GM18858 (cell line): ENCODE measurements at regions not wholly inside any gene's neighbourhood (a gene's known extent, or its start where the extent isn't known, plus 50 kb on each side); places are given as distances from the start of the nearest gene placed in this dataset.

ENCODE experiments used
- ATAC-seq: cut with Tn5 transposase; IDR thresholded peaks from one replicate; pipeline ENCODE4 v1.9.1; 2021; ENCODE audit not compliant: unreplicated experiment

DNA sequence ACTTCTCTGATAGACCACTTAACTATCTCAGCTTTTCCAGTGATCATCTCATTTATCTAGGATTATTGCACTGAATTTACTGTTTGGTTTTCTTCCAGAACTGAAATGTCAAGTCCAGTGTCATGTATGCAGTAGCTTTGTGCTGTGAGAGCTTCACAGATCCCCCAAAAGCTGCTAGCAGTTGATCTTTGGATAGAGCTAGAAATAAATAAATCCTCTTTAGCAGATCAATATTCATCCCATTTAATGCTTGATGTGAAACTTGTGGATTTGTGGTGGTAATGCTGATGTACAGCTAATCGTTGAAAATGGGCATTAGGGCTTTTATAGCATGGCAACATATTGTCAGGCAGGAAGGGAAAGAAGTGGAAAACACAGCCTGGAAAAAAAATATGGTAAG is 509.6 kb upstream of the FAM241A start:
- ATAC-seq, result no peak

DNA sequence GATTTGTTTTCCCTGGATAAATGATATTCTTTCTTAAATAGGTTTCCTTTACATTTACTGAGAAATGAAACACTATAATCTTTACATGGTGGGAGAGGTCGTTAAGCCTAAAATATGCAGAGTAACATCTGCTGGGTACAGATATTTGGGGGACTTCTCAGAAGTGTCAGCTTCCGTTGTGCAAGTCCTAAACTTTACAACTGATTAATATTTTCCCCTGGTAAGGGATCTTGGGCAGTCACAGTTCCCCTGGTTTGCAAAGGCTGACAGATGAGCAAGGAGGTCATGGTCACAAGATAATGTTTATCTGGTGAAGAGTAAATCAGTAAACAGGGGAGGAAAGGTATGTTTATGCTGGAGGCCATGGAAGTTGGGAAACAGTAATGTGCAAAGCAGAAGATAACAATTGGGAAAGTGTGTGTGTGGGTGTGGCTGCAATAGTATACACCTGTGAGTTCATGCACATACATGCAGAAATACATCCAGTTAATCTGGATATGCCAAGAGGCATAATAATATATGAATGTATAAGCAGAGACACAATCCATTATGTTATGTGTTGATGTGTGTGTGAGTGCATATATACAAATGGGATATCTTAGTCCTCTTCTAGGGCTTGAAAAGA is 508.2 kb upstream of the FAM241A start:
- ATAC-seq, result no peak

DNA sequence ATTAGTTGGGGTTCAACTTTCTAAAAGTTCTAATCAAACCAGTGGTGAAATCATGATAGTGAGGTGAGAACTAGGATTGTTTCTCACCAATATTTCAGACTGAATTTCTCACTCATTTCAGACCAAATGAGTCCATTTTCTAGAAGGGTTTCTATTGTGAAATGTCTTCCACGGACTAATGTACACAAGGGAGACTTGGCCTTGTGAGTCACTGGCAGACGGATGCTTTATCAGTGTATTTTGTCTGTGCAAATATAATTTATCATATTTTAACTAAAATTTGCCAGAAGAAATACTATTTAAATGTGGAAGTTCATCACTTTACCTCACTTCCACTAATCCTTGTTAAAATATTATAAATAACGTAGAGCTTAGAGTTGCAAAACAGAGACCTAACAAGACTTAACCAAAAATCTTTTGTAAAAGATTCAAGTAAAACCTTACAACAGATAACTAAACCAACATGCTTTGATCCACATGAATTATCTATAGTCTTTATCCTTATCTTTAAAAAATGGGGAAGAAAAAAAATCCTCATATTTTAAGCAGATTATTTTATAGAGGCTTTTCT is 506.0 kb upstream of the FAM241A start:
- no peak for ATAC-seq

DNA sequence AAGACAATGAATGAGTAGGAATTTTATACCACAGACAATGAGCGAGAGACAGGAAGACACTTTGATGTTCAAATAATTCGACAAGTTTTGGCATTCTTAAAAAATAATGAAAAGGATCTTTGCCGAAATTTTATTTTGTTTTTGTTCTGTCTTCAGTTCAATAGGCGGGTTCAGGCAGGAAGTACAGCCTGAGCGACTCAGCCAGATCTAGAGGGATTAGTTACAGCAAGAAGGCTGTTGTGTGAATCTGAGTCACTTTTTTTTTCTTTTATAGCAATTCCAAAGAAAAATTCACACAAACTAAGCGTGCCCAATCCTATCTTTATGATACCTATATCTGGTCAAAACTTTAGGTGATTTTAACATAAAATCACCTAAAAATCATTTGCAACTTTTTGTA is 505.4 kb upstream of the FAM241A start:
- ATAC-seq, result no peak

DNA sequence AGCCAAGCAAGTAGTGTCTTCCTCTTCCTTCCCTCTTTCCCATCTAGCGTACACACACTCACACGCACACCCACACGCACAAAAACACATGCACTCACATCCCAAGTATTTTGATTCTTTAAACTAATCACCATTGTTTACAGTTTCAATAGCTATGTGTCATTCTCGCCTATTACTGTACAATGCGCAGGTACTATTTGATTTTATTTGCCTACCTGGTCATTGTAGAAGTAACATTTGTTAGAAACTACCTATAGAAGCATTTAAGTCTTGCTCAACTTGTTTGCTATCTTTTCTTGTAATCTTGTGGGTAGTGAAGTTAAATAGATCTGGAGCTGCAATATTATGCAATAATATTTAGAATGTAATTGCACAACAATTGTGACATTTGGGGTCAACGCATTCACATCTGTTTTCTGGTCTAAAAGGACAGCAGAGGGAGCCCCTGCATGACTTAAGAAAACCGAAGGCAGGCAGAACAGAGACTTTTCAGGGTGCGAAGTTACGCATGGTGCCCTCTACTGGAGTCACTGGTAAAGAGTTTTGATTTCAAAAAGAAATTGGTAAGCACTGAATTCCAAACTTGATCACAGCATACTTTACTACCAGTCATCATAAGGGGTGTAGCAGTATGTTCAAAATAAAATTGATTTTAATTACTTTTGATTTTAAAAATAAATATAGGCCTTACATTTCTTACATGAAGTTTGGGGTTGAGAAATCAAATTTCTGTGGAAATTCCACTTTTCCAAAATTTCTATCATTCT is 503.3 kb upstream of the FAM241A start:
- peak; percentile 86 for ATAC-seq

DNA sequence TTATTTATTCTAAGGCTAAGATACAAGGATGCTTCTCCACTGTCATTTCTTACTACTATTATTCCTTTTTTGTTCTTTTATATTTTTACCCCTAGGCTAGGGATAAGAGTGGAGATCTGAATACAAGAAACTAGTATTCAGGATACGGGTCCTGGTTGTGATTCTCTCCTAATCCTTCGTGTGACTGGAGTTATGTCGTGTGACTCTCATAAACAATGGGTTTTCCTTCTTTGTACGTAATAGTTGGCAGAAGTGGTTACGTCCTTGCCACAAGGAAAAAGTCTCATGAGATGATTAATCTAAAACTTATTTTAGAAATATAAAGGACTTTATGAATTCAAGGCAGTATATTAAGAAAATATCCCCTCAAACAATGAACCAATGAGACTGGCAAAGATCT is 497.2 kb upstream of the FAM241A start:
- no peak for ATAC-seq

DNA sequence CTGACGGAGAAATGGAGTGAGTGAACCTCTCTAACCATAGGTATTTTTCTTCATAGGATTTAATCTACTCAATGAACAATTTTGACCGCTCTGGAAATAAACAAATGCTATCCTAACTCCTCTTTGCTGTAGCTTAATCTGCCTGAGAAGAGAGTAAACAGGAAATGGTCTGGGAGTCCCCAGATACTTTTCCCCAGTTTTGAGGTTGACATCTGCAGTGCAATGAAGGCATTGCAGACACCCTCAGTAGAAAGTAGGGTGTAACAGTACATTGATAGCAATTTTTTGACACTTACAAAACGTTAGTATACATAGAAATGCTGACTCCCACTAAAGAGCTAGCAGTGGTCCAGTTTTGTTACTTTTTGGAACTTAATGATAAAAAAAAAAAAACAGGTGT is 495.9 kb upstream of the FAM241A start:
- peak; percentile 43 for ATAC-seq

DNA sequence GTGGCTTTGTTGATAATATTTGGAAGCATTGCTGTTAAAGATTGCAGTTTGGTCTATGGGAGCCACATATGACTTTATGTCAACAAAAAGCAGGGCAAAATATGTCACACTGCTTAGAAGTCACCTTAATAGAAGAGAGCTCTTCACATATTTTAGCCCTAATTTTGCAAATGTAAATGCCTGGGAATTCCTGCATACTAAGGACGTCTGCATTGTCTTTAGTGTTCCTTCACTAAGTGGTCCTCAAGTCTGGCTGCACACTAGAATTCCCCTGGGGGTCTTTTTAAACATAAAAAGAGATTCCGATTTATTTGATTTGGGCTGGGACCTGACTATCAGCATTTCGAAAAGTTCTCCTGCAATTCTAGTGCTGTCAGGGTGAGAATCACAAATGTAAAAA is 495.1 kb upstream of the FAM241A start:
- ATAC-seq, result no peak

DNA sequence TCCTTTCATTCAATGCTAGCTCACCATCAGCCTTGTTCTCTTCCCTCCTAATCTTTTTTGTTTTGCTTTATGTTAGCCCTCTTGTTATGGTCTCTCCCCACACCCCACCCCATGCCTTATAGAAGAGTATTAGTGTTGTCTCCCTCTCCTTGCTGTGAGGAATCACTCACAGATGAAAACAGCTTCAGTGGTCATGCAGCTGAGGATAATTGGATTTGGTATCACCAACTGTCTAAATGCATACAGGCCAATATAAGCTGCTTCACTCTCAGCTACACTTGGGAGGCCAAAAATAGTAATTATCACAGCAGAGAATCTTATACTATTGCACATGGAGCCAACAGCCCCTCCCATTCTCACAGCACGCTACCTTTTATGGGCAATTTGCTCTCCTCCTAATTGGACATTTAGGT is 494.6 kb upstream of the FAM241A start:
- ATAC-seq, result no peak

DNA sequence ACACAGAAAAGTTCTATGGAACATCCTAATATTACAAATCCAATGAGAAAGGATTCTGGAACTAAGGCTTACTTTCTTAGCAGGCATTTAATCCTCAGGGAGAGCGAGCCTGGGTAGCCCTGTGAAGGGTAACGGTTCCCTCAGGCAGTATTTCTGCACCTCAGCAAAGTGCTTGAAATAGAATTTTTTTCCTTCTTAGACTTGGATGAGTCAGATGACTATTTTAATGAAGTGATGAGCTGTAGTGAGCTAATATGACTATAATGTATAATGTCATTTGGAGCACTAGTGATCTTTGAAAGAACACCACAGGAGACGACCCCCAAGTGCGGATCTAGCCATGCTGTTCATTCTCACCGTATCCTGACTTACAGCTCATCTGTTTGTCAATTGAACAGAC is 493.0 kb upstream of the FAM241A start:
- ATAC-seq, result no peak

DNA sequence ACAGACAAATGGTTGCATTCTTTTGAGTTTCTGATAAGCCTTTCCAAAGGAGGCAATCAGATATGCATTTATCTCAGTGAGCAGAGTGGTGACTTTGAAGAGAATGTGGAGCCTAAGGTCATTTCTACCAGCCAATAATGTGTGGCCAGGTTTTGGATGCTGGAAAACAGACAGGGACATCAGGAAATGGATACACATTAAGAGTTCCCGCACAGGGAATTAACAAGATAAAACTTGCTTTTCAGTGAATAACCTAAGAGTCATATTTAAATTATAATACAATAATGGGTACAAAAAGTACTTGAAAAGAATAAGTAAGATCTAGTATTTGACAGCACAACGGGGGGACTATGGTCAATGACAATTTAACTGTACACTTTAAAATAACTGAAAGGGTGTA is 492.3 kb upstream of the FAM241A start:
- no peak for ATAC-seq

DNA sequence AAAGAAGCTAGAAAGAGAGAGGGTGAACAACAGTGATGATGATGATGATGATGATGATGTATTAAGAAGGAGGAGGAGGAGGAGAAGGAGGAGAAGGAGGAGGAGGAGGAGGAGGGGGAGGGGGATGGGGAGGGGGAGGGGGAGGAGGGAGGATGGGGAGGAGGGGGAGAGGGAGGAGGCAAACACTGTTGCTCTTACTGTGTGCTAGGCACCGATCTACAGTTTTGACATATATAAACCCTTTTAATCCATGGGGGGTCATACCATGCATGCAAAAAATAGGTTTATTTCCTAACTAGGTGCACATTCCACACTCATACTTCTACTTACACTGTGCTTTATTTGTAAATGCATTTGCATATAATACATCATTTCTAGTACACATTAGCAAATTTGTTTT is 482.8 kb upstream of the FAM241A start:
- ATAC-seq, result no peak

DNA sequence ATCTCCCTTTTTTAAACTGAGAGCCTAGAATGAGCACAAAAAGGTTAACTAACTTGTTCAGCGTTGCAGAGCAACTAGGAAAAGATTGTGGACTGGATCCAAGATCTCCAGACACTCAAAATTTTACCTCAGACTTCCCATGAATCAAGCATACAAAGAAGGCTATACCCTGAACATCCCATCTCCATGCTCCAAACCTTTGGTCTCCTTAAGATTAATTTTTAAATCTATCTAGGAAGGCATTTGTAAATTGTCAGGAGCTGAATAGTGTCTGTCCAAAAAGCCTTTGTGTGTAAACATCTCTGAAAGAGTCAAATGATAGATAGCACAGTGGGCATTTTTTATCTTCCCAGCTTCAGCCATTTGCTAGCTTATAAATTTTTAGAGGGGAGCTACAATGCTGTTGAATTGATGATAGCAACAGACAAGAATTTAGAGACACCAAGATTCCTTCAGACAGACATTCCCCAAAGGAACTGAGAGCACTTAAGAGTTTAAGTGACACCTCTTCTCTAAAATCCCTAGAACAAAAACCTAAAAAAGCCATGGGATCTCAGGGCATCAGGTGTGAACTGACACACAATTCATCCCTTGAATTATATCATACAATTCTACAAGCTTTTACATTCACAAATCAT is 480.8 kb upstream of the FAM241A start:
- no peak for ATAC-seq

DNA sequence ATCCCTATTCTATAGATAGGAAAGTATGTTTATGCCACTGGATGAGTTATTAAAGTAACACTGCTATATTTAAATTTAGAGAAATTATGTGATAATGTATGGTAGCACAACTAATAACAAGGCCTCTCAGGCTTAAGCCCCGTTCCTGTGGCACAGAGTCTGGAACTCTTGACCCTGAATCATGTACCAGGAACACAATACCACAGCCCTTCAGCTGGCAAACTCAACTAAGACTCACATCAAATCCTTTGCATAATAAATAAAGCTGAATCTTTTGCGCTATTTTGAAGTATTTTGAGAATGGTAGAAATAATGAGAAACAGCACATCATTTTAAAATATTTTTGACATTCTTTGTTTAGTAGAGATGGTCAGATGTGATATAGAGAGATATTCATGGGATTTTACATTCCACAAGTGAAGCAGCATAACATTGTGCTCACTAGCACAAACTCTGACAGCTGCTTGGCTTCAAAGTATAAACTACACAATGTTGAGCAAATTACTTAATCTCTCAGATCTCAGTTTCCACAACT is 478.4 kb upstream of the FAM241A start:
- ATAC-seq, result no peak

DNA sequence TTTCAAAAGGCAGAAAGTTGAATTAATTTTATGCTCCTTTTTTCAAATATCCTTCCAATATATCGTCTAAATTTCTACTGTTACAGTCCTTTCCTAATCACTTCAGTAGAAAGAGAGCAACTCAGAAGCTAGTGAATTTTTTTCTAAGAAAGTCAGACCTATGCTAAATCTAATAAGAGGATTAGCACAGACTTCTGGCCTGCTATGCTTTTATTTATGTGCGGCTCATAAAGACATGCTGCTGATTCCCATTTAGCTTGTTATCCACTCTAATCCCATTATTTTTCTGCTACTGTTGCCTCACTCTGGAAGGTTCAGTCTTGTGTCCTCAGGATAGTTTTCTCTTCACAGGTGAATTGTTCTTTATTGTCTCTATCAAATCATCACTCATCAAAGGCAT is 473.5 kb upstream of the FAM241A start:
- ATAC-seq, result no peak

DNA sequence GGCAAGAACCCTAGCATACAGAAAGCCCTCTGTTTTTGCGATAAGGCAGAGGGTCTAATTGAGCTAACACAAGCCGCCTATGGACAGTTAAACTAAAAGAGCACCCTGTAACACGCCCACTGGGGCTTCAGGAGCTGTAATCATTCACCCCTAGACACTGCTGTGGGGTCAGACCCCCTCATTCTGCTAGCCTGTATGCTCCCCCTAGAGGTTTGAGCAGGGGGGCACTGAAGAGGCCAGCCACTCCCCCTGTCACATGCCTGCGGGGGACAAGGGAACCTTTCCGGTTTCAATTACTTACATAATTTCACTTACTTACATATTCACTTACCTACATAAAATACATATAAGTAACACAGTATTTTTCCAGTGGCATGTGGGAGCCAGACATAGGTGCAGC is 469.5 kb upstream of the FAM241A start:
- no peak for ATAC-seq

DNA sequence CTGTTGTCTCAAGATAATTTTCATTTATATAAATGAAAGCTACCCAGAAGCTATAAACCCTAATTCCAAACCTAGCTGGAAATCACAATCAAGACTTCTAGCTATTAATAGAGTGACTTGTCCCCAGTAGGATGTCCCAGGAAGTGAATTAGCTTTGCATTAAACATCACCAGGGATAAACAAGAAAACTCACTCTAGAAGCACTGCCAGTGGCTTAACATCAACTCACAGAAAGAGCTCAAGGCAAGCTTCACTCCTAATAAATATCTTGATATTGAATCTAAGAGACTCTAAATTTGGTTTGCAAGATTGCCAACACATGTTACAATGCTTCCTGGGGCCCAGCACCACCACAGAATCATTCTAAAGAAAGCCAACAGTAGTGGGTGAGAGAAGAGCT is 468.7 kb upstream of the FAM241A start:
- no peak for ATAC-seq

DNA sequence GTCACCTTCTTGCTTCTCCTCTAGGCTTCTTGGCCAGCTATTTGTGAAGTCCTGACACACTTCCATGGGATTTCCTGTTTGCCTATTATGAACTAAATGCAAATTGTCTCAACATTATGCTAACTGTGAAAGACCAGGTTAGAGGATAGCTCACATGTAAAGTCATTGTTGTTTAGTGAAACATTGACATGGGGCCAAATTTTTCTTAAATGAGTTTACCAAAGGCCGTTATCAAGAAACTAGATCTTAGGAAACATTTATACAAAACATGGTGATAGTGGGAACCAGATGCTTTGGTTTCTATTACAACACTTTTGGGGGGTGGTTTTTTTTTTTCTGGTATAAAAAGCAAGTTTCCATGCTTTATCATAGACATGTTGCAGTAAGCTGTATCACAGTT is 466.8 kb upstream of the FAM241A start:
- ATAC-seq, result no peak

DNA sequence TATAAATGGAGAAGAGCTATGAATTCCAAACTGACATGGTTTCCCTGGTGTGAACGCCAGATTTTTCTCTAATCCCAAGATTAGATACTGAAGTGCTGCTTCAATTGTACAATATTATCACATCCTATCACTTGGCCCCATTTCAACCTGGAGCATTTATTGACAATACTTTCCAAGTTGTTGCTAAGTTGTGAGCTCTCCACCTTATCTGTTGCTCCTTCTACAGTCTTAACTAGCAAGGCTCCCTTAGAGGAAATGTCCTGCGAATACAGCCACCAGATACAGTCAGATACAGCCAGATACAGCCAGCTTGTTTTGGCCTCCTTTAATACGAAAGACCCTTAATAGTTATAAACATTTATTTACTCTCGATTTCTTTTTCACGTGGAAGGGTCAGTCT is 466.3 kb upstream of the FAM241A start:
- no peak for ATAC-seq

DNA sequence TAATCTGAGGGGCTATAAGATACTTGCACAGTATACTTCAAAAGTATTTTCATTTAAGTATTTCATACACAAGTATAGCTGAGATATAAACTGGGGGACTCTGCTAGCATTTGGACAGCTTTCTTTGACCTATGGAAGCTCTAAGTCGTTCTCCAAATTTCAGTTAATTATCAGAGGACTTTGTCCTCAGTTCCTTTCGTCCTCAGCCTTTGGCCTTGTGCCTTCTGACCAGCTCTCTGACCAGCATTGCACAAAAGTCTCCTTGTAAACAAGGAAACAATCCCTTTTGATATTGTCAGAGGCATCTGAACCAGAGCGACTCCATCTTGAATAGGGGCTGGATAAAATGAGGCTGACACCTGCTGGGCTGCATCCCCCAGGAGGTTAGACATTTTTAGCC is 464.0 kb upstream of the FAM241A start:
- ATAC-seq, result no peak

DNA sequence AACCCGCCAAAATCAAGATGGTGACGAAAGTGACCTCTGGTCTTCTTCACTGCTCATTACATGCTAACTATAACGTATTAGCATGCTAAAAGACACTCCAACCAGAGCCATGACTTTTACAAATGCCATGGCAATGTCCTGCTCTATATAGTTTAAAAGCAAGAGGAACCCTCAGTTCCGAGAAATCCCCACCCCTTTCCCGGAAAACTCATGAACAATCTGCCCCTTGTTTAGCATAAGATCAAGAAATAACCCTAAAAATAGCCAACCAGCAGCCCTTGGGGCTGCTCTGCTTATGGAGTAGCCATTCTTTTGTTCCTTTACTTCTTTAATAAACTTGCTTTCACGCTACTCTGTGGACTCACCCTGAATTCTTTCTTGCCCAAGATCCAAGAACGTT is 463.5 kb upstream of the FAM241A start:
- ATAC-seq, result no peak

DNA sequence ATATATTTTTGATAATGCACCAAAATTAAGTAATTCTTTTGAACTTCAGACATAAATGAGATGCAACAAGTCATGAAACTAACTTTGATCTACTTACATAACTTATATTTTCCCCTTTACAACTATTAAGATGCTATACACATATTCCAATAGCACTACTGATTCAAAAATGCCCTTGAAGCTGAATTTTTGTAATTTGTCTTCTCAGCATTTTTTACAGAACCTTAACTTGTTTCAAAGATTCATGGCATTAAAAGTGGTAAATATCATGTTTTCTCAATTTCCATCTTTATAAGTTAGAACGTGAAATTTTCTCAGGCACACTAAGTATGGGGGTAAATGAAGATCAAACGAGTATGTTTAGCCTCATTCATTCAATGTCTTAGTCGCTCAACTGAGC is 460.0 kb upstream of the FAM241A start:
- ATAC-seq, result no peak
